AG09309 (cell line): ENCODE measurements at regions not wholly inside any gene's neighbourhood (a gene's known extent, or its start where the extent isn't known, plus 50 kb on each side); places are given as distances from the start of the nearest gene placed in this dataset.

ENCODE experiments used
- DNase-seq: peaks from one replicate; pipeline ENCODE4 v3.0.0-alpha.2; 2010; ENCODE audit warnings: low read depth
- H3K4me3 ChIP-seq: 2 replicates; pipeline ENCODE4 v1.5.1; 2011; ENCODE audit warnings: mild to moderate bottlenecking, low read depth, low read length, moderate library complexity; ENCODE audit not compliant: control insufficient read depth
- TF ChIP-seq, protein P1 (sequence below): IDR thresholded peaks from 2 replicates; pipeline ENCODE4 v1.5.1; 2011; ENCODE audit warnings: mild to moderate bottlenecking, low read depth, low read length, inconsistent platforms; ENCODE audit not compliant: insufficient read depth, control insufficient read depth; ENCODE audit errors: missing control alignments

DNA sequence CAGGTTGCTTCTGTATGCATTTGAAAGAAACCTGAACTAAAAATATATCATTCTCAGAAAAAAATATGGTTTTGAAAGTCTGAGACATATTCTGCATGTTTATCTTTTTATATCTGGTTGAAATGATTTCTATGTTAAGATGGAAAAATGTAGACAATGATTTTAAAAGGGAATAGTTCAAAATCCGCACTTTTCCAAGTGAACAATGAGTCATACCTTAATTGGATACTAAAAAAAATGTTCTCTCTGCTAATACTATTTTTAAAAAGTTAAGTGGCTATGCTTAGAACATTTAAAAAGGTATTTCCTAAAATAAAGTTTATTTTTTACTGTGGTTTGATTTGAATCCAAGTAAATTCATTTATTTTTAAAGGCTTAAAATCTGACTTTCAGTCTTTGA is 801.4 kb downstream of the SLITRK6 start:
- TF ChIP-seq, protein P1, sequence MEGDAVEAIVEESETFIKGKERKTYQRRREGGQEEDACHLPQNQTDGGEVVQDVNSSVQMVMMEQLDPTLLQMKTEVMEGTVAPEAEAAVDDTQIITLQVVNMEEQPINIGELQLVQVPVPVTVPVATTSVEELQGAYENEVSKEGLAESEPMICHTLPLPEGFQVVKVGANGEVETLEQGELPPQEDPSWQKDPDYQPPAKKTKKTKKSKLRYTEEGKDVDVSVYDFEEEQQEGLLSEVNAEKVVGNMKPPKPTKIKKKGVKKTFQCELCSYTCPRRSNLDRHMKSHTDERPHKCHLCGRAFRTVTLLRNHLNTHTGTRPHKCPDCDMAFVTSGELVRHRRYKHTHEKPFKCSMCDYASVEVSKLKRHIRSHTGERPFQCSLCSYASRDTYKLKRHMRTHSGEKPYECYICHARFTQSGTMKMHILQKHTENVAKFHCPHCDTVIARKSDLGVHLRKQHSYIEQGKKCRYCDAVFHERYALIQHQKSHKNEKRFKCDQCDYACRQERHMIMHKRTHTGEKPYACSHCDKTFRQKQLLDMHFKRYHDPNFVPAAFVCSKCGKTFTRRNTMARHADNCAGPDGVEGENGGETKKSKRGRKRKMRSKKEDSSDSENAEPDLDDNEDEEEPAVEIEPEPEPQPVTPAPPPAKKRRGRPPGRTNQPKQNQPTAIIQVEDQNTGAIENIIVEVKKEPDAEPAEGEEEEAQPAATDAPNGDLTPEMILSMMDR, result no peak
- DNase-seq, result no peak
- no peak overlapping the region for H3K4me3 ChIP-seq

DNA sequence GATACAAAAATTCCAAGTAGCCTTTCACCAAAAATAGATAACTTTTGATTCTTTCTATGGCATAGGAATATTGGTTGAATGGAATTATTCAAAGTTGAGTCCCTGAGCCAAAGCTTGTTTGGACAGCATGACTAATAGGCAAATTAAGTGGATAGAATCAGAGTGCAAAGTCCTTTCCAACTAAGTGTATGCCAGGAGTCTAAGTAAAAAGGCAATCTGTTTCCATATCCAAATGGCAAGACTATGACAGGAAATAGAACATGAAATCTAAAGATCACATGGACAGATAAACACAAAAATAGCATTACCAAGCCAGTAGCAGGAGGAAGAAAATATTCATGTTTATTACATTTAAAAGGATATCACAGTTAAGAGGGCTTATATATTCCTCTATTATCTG is 804.6 kb downstream of the SLITRK6 start:
- TF ChIP-seq, protein P1, result no peak
- DNase-seq, result no peak
- no peak overlapping the region for H3K4me3 ChIP-seq

DNA sequence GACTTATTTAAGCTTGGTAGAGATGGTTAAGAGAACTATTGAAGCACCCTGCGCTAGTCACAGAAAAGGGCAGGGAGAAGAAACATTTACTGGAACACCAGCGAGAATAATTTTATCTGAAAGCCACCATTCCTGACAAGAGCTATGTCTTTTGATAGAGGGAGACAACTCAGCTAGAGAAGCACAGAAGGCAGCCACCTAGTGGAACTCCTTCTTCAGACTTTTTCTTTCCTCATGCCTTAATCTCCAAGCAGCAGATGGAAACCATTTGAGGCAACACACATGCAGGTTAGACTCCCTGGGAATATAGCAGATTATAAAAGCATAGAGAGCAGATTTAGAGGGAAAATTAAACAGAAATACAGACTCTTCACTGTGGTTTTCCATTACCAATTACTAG is 813.4 kb downstream of the SLITRK6 start:
- DNase-seq, result no peak
- TF ChIP-seq, protein P1, result no peak
- no peak overlapping the region for H3K4me3 ChIP-seq

DNA sequence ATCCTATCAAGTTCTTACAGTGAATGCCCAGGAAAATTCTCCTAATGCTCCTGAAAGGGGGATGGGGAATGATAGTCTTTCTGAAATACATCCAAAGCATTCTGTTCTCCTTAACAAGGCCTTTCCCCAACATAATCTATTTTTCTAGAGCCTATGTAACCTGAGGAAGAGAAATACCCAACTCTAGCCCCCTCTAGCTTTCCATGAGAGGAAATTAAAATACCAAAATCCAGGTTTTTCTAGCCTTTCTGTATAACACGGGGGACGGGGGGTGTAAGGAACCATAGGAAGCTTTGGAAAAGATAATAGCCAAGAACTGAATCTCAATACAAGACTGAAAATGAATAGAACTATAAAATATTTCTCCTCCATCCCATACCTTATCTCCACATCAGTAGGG is 815.9 kb downstream of the SLITRK6 start:
- no peak overlapping the region for H3K4me3 ChIP-seq
- TF ChIP-seq, protein P1, result no peak

DNA sequence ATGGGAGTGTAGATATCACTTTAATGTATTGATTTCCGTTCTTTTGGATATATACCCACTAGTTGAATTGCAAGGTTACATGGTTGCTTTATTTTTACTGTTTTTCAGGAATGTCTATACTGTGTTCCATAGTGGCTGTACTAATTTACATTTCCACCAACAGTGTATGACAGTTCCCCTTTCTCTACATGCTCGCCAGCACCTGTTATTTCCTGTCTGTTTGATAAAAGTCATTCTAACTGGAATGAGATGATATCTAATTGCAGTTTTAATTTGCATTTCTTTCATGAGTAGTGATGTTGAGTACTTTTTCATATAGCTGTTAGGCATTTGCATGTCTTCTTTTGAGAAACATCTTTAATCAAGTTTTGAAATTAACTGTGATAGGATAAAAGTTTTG is 818.6 kb downstream of the SLITRK6 start:
- TF ChIP-seq, protein P1, result no peak
- H3K4me3 ChIP-seq, result no peak overlapping the region
- DNase-seq, result no peak

More for the DNA sequence above, 815.9 kb downstream of the SLITRK6 start:
- no peak for DNase-seq

DNA sequence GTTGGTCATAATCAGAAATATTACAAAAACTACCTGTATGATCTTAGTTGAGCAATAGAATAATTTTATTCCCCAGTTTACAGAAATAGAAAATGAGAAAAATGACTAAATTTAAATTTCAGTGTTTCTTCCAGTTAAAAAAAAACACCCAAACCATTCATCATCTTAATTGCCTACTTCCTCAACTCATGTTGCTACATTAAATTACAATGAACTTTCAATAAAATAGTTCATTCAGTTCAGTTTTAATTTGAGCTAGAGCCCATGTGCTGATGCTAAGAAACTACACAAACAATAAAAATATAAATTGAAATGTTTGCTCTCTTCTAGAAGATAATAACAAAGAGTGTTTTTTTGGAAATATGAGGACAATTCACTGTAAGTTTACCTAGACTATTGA is 820.4 kb downstream of the SLITRK6 start:
- DNase-seq, result no peak
- TF ChIP-seq, protein P1, result no peak

DNA sequence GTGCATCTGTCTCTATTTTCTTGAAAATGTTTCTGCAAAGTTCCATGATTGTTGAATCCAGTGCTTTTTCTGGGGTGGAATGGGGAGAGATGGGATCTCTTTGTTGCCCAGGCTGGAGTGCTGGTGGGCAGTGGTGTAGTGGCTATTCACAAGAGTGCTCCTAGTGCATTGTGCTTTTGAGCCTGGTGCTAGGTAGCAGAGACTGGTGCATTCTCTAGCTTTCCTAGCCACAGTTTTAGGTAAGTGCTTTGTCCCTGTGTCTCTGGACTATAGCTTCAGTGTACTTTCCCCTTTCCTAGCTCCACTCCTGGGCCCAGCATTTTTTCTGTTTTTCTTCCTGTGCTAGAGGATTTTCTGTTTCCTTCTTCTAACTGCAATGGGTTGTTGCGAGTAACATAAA is 825.6 kb downstream of the SLITRK6 start:
- TF ChIP-seq, protein P1, result no peak
- DNase-seq, result no peak
- H3K4me3 ChIP-seq, result no peak overlapping the region

More for the DNA sequence above, 820.4 kb downstream of the SLITRK6 start:
- H3K4me3 ChIP-seq, result no peak overlapping the region
